ENCODE measurements at regions not wholly inside any gene's neighbourhood (a gene's known extent, or its start where the extent isn't known, plus 50 kb on each side); places are given as distances from the start of the nearest gene placed in this dataset.

GRCh38 chr14:44741431-44741830 is 220.3 kb downstream of the KLHL28 start:
- TF ChIP-seq, protein P1, sequence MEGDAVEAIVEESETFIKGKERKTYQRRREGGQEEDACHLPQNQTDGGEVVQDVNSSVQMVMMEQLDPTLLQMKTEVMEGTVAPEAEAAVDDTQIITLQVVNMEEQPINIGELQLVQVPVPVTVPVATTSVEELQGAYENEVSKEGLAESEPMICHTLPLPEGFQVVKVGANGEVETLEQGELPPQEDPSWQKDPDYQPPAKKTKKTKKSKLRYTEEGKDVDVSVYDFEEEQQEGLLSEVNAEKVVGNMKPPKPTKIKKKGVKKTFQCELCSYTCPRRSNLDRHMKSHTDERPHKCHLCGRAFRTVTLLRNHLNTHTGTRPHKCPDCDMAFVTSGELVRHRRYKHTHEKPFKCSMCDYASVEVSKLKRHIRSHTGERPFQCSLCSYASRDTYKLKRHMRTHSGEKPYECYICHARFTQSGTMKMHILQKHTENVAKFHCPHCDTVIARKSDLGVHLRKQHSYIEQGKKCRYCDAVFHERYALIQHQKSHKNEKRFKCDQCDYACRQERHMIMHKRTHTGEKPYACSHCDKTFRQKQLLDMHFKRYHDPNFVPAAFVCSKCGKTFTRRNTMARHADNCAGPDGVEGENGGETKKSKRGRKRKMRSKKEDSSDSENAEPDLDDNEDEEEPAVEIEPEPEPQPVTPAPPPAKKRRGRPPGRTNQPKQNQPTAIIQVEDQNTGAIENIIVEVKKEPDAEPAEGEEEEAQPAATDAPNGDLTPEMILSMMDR (IDR thresholded peaks at IDR 0.05; ENCODE audit: low read depth, low read length, poor library complexity, severe bottlenecking), result no peak
- TF ChIP-seq EZH2phosphoT487 (IDR thresholded peaks at IDR 0.05; ENCODE audit: borderline replicate concordance, low read length), result no peak

Measured in DOHH2 (cell line).